Peyer's patch (tissue), 4 donors: ENCODE measurements at regions not wholly inside any gene's neighbourhood (a gene's known extent, or its start where the extent isn't known, plus 50 kb on each side); places are given as distances from the start of the nearest gene placed in this dataset.

Source experiments
- DNase-seq, 3 donors: peaks; one replicate each; pipeline ENCODE4 v3.0.0-alpha.2; 2017 to 2019
- H3K27ac ChIP-seq, 4 donors: fragments of 200-600 bp; sonication (generic); one replicate each; pipeline ENCODE4 v1.5.1; 2016 to 2019
- H3K27me3 ChIP-seq, 2 donors: fragments of 200-600 bp; sonication (generic); one replicate each; pipeline ENCODE4 v1.5.1; 2019
- H3K36me3 ChIP-seq, 3 donors: fragments of 200-600 bp; sonication (generic); one replicate each; pipeline ENCODE4 v1.5.1; 2016 to 2019
- H3K4me1 ChIP-seq, 4 donors: fragments of 200-600 bp; sonication (generic); one replicate each; pipeline ENCODE4 v1.5.1; 2016 to 2019
- H3K4me3 ChIP-seq, 4 donors: fragments of 200-600 bp; sonication (generic); 1 replicate in 3 of 4; 2 replicates in 1 of 4; pipeline ENCODE4 v1.5.1; 2016 to 2019; ENCODE audit warnings: mild to moderate bottlenecking in 1 of 4
- H3K9me3 ChIP-seq, 4 donors: fragments of 200-600 bp; sonication (generic); one replicate each; pipeline ENCODE4 v1.5.1; 2016 to 2019; ENCODE audit warnings: mild to moderate bottlenecking in 1 of 4
- CTCF ChIP-seq, 6 experiments: fragments of 450-650 bp in 4 of 6; fragments of 200-600 bp in 2 of 6; sonication (generic) in 1 of 6; IDR thresholded peaks; one replicate each; pipeline ENCODE4 v1.5.1; 2017 to 2019; ENCODE audit warnings: antibody characterized with exemption in 6 of 6, mild to moderate bottlenecking in 3 of 6, moderate library complexity in 1 of 6
- POLR2A ChIP-seq, 2 donors: fragments of 450-650 bp; IDR thresholded peaks; one replicate each; pipeline ENCODE4 v1.5.1; 2017; ENCODE audit warnings: antibody characterized with exemption in 2 of 2, mild to moderate bottlenecking in 2 of 2, moderate library complexity in 2 of 2

GRCh38 chr13:37338726-37339385 lies 233.4 kb upstream of the CSNK1A1L start:
- H3K27ac ChIP-seq = no peak overlapping the region
- no peak for DNase-seq
- H3K4me1 ChIP-seq = no peaks in the 10 kb centered on the region
- H3K9me3 ChIP-seq = no peaks in the 10 kb centered on the region
- H3K4me3 ChIP-seq = no peak overlapping the region
- H3K36me3 ChIP-seq = no peaks in the 10 kb centered on the region
- H3K27me3 ChIP-seq = no peaks in the 10 kb centered on the region
- TF ChIP-seq POLR2A (IDR thresholded peaks at IDR 0.05) (no peak), CTCF (IDR thresholded peaks at IDR 0.05) (no peak)

- H3K27ac ChIP-seq = no peak overlapping the region
- H3K36me3 ChIP-seq = no peaks in the 10 kb centered on the region
- H3K9me3 ChIP-seq = peaks cover 0 to 4% (median 0%) of the 10 kb centered on the region in 4 donors
- no peak overlapping the region for H3K4me3 ChIP-seq
- no peak for DNase-seq
- no peaks in the 10 kb centered on the region for H3K4me1 ChIP-seq
- TF ChIP-seq POLR2A (IDR thresholded peaks at IDR 0.05) (no peak), CTCF (IDR thresholded peaks at IDR 0.05) (no peak)
- H3K27me3 ChIP-seq = no peaks in the 10 kb centered on the region
These were observed 220.9 kb upstream of the CSNK1A1L start for GRCh38 chr13:37326334-37326733.

GRCh38 chr13:37319031-37319443 lies 213.6 kb upstream of the CSNK1A1L start:
- Histone ChIP-seq H3K4me3 (no peak overlapping the region), H3K36me3 (no peaks in the 10 kb centered on the region), H3K27ac (no peak overlapping the region), H3K9me3 (peaks cover 0 to 4% (median 0%) of the 10 kb centered on the region in 4 donors), H3K27me3 (no peaks in the 10 kb centered on the region), H3K4me1 (no peaks in the 10 kb centered on the region)
- TF ChIP-seq POLR2A (IDR thresholded peaks at IDR 0.05) = no peak
- TF ChIP-seq CTCF (IDR thresholded peaks at IDR 0.05) = no peak
- DNase-seq = no peak

GRCh38 chr13:37316935-37317334 lies 211.5 kb upstream of the CSNK1A1L start:
- Histone ChIP-seq H3K27me3 (no peaks in the 10 kb centered on the region), H3K4me1 (no peaks in the 10 kb centered on the region), H3K27ac (no peak overlapping the region), H3K36me3 (no peaks in the 10 kb centered on the region), H3K9me3 (peaks cover 0 to 4% (median 0%) of the 10 kb centered on the region in 4 donors), H3K4me3 (no peak overlapping the region)
- no peak for TF ChIP-seq CTCF (IDR thresholded peaks at IDR 0.05)
- no peak for DNase-seq

- DNase-seq = no peak
- TF ChIP-seq CTCF (IDR thresholded peaks at IDR 0.05) (no peak), POLR2A (IDR thresholded peaks at IDR 0.05) (no peak)
- H3K36me3 ChIP-seq = no peaks in the 10 kb centered on the region
These were observed 207.9 kb upstream of the CSNK1A1L start for GRCh38 chr13:37313372-37313771.

More at GRCh38 chr13:37313372-37313771, 207.9 kb upstream of the CSNK1A1L start:
- Histone ChIP-seq H3K9me3 (peaks cover 0 to 4% (median 0%) of the 10 kb centered on the region in 4 donors), H3K27ac (no peak overlapping the region), H3K4me1 (no peaks in the 10 kb centered on the region), H3K4me3 (no peak overlapping the region), H3K27me3 (no peaks in the 10 kb centered on the region)
